ENCODE measurements at regions not wholly inside any gene's neighbourhood (a gene's known extent, or its start where the extent isn't known, plus 50 kb on each side); places are given as distances from the start of the nearest gene placed in this dataset.

GRCh38 chr7:26467541-26467940 lies 175.9 kb downstream of the SNX10 start:
- H3K27me3 Mint-ChIP-seq, result no peaks in the 10 kb centered on the region
- CTCF ChIA-PET, result no interaction called here
- POLR2A ChIA-PET, result no interaction called here
- H3K4me1 Mint-ChIP-seq, result peaks cover 5% of the 10 kb centered on the region
- no peak for ATAC-seq (ENCODE audit: low read depth)
- no peaks in the 10 kb centered on the region for H3K9me3 Mint-ChIP-seq
- no peak overlapping the region for H3K27ac Mint-ChIP-seq
- no peak overlapping the region for H3K4me3 Mint-ChIP-seq
- no peaks in the 10 kb centered on the region for H3K36me3 Mint-ChIP-seq (ENCODE audit: low read depth)
- DNase-seq, result no peak
- no peak for TF ChIP-seq CTCF (IDR thresholded peaks at IDR 0.05)
- intact Hi-C loops (cut with micrococcal nuclease), result no loop called here

GRCh38 chr7:26468625-26469024 lies 177.0 kb downstream of the SNX10 start:
- Mint-ChIP-seq H3K4me3 (no peak overlapping the region), H3K9me3 (no peaks in the 10 kb centered on the region), H3K36me3 (ENCODE audit: low read depth) (no peaks in the 10 kb centered on the region), H3K27me3 (no peaks in the 10 kb centered on the region), H3K4me1 (peaks cover 4% of the 10 kb centered on the region), H3K27ac (no peak overlapping the region)
- ChIA-PET CTCF (no interaction called here), POLR2A (no interaction called here)
- intact Hi-C loops (cut with micrococcal nuclease), result no loop called here
- DNase-seq, result no peak
- no peak for ATAC-seq (ENCODE audit: low read depth)
- TF ChIP-seq CTCF (IDR thresholded peaks at IDR 0.05), result no peak

- H3K27ac Mint-ChIP-seq, result no peak overlapping the region
- no peaks in the 10 kb centered on the region for H3K36me3 Mint-ChIP-seq (ENCODE audit: low read depth)
- no peaks in the 10 kb centered on the region for H3K9me3 Mint-ChIP-seq
- H3K27me3 Mint-ChIP-seq, result no peaks in the 10 kb centered on the region
- ChIA-PET CTCF (no interaction called here), POLR2A (no interaction called here)
- TF ChIP-seq CTCF (IDR thresholded peaks at IDR 0.05), result no peak
- no peak overlapping the region for H3K4me3 Mint-ChIP-seq
- intact Hi-C loops (cut with micrococcal nuclease), result no loop called here
- H3K4me1 Mint-ChIP-seq, result no peaks in the 10 kb centered on the region
- ATAC-seq (ENCODE audit: low read depth), result no peak
- DNase-seq, result no peak
These were observed 177.5 kb downstream of the SNX10 start for GRCh38 chr7:26469188-26469587.

GRCh38 chr7:26470691-26471090 lies 179.0 kb downstream of the SNX10 start:
- ChIA-PET CTCF (no interaction called here), POLR2A (no interaction called here)
- intact Hi-C loops (cut with micrococcal nuclease), result no loop called here
- Mint-ChIP-seq H3K27ac (no peak overlapping the region), H3K27me3 (no peaks in the 10 kb centered on the region), H3K4me3 (no peak overlapping the region), H3K4me1 (no peaks in the 10 kb centered on the region), H3K36me3 (ENCODE audit: low read depth) (no peaks in the 10 kb centered on the region), H3K9me3 (no peaks in the 10 kb centered on the region)
- TF ChIP-seq CTCF (IDR thresholded peaks at IDR 0.05), result no peak
- ATAC-seq (ENCODE audit: low read depth) (no peak), DNase-seq (no peak)

DNA sequence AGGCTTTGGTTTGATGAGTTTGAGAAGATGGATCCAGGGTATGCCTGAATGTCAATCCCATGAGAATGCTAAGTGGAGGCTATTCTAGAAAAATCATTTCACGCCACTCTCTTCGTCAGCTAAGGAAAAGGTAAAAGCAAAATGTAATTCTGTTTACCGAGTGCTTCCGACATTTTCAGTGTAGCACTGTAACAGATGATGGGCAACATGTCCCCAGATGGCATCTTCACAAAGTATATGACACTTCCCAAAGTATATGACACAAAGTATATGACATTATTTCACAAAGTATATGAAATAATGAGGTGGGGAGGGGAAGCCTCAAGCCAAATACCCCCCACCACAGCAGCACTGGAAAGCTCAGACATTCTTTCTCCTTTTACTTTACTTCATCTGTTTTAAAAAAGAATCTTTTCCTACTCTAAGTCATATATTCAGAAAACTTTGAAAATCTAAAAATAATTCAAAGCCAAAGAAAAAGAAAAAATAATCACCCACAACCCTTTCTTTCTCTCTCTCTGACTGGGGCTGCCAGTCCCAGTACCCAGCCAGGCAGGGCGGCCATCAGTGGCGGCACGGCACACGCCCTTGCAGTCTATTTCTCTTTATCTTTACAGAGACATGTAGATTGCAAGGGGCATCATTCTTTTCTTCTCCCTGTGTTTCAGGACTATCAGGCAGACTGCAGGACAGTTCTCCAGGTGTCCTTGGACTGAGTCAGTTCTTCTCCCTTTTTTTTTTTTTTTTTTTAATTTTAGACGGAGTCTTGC lies 179.8 kb downstream of the SNX10 start:
- CTCF ChIA-PET, result no interaction called here
- Mint-ChIP-seq H3K9me3 (no peaks in the 10 kb centered on the region), H3K27ac (no peak overlapping the region), H3K4me1 (no peaks in the 10 kb centered on the region), H3K27me3 (no peaks in the 10 kb centered on the region), H3K4me3 (no peak overlapping the region), H3K36me3 (ENCODE audit: low read depth) (no peaks in the 10 kb centered on the region)
- POLR2A ChIA-PET, result no interaction called here
- no peak for DNase-seq
- no peak for TF ChIP-seq CTCF (IDR thresholded peaks at IDR 0.05)
- ATAC-seq (ENCODE audit: low read depth), result no peak
- intact Hi-C loops (cut with micrococcal nuclease), result no loop called here

Measured in activated B cell treated with CpG ODN at 0.5 μM for 24 hours (primary cell).